GM23338 (cell line): ENCODE measurements at regions not wholly inside any gene's neighbourhood (a gene's known extent, or its start where the extent isn't known, plus 50 kb on each side); places are given as distances from the start of the nearest gene placed in this dataset.
A peak's percentile ranks its signal among the peaks of the same experiment; 100 is the strongest.

Experiments
- ATAC-seq: fragments of 200-7000 bp; cut with Tn5 transposase; 3 replicates; pipeline ENCODE4 v1.9.1; 2020
- DNase-seq: peaks from one replicate; pipeline ENCODE4 v3.0.0-alpha.2; 2015; ENCODE audit warnings: low spot score
- H2AFZ ChIP-seq: fragments of 200-600 bp; sonication (generic); 2 replicates; pipeline ENCODE4 v1.8.0; 2016; ENCODE audit warnings: antibody characterized with exemption, mild to moderate bottlenecking, moderate library complexity
- H3F3A ChIP-seq: fragments of 200-600 bp; sonication (generic); replicated peaks from 2 replicates; pipeline ENCODE4 v1.8.0; 2017; ENCODE audit warnings: antibody characterized with exemption, mixed run types, low read depth
- H3K27ac ChIP-seq: fragments of 200-600 bp; sonication (generic); 2 replicates; pipeline ENCODE4 v1.6.1; 2016; ENCODE audit warnings: low read depth
- H3K27me3 ChIP-seq: fragments of 200-600 bp; sonication (generic); 2 replicates; pipeline ENCODE4 v1.8.0; 2016; ENCODE audit warnings: mild to moderate bottlenecking, mixed run types, moderate library complexity; ENCODE audit not compliant: insufficient read depth
- H3K36me3 ChIP-seq: fragments of 200-600 bp; sonication (generic); 2 replicates; pipeline ENCODE4 v1.8.0; 2016; ENCODE audit warnings: mild to moderate bottlenecking; ENCODE audit not compliant: insufficient read depth
- H3K4me1 ChIP-seq: fragments of 200-600 bp; sonication (generic); 2 replicates; pipeline ENCODE4 v1.8.0; 2016; ENCODE audit warnings: mild to moderate bottlenecking, moderate library complexity; ENCODE audit not compliant: insufficient read depth
- H3K4me2 ChIP-seq: fragments of 200-600 bp; sonication (generic); 2 replicates; pipeline ENCODE4 v1.7.1; 2017; ENCODE audit warnings: mixed run types
- H3K4me3 ChIP-seq: fragments of 200-600 bp; sonication (generic); 2 replicates; pipeline ENCODE4 v1.6.1; 2016; ENCODE audit warnings: mixed run types
- H3K79me2 ChIP-seq: fragments of 200-600 bp; sonication (generic); replicated peaks from 2 replicates; pipeline ENCODE4 v1.8.0; 2017; ENCODE audit warnings: mild to moderate bottlenecking; ENCODE audit not compliant: insufficient read depth
- H3K9me2 ChIP-seq: fragments of 200-600 bp; sonication (generic); 2 replicates; pipeline ENCODE4 v1.8.0; 2017; ENCODE audit not compliant: insufficient read depth
- H4K20me1 ChIP-seq: fragments of 200-600 bp; sonication (generic); replicated peaks from 2 replicates; pipeline ENCODE4 v1.8.0; 2017; ENCODE audit warnings: mild to moderate bottlenecking; ENCODE audit not compliant: insufficient read depth
- H3K27ac Mint-ChIP-seq: 2 replicates; pipeline ENCODE4 v1.8.0; 2020; ENCODE audit warnings: inconsistent platforms, mild to moderate bottlenecking, moderate library complexity, mixed read lengths
- H3K27me3 Mint-ChIP-seq: 3 replicates; pipeline ENCODE4 v1.8.0; 2022; ENCODE audit warnings: low read depth, mild to moderate bottlenecking, moderate library complexity, mixed read lengths, inconsistent platforms; ENCODE audit not compliant: insufficient read depth, poor library complexity
- H3K36me3 Mint-ChIP-seq: 3 replicates; pipeline ENCODE4 v1.8.0; 2021; ENCODE audit warnings: low read depth, mild to moderate bottlenecking, inconsistent platforms, moderate library complexity, mixed read lengths
- H3K4me1 Mint-ChIP-seq: 3 replicates; pipeline ENCODE4 v1.8.0; 2020; ENCODE audit warnings: mild to moderate bottlenecking, inconsistent platforms, mixed read lengths
- H3K4me3 Mint-ChIP-seq: 3 replicates; pipeline ENCODE4 v1.8.0; 2021; ENCODE audit warnings: moderate library complexity, mild to moderate bottlenecking, inconsistent platforms, mixed read lengths
- H3K9me3 Mint-ChIP-seq: 3 replicates; pipeline ENCODE4 v1.8.0; 2020; ENCODE audit warnings: moderate library complexity, mild to moderate bottlenecking, inconsistent platforms, mixed read lengths
- CREB1 ChIP-seq: fragments of 250-450 bp; sonication (Bioruptor Pico); IDR thresholded peaks from 2 replicates; pipeline ENCODE4 v1.5.0; 2020; ENCODE audit warnings: low read depth, mild to moderate bottlenecking, moderate library complexity
- CTCF ChIP-seq, 2 experiments: fragments of 200-600 bp in 1 of 2; sonication (generic) in 1 of 2; conservative IDR thresholded peaks; 2 replicates each; pipeline versions ENCODE4 v1.5.1 to v1.6.1; 2016 to 2017; ENCODE audit warnings: antibody characterized with exemption in 2 of 2, low read depth in 2 of 2, mild to moderate bottlenecking in 2 of 2, moderate library complexity in 1 of 2
- ETS1 ChIP-seq: IDR thresholded peaks from 2 replicates; pipeline ENCODE4 v1.6.1; 2016; ENCODE audit warnings: antibody characterized with exemption
- EZH2 ChIP-seq: fragments of 200-600 bp; sonication (generic); IDR thresholded peaks from one replicate; pipeline ENCODE4 v1.8.0; 2017; ENCODE audit warnings: antibody characterized with exemption, mild to moderate bottlenecking, low read depth; ENCODE audit not compliant: unreplicated experiment
- EZH2phosphoT487 ChIP-seq: fragments of 200-600 bp; sonication (generic); IDR thresholded peaks from one replicate; pipeline ENCODE4 v1.8.1; 2018; ENCODE audit warnings: antibody characterized with exemption; ENCODE audit not compliant: unreplicated experiment
- JUNB ChIP-seq: IDR thresholded peaks from one replicate; pipeline ENCODE4 v1.6.1; 2016; ENCODE audit warnings: antibody characterized with exemption; ENCODE audit not compliant: unreplicated experiment
- NANOG ChIP-seq: IDR thresholded peaks from 2 replicates; pipeline ENCODE4 v1.6.1; 2016; ENCODE audit warnings: antibody characterized with exemption, borderline replicate concordance
- POLR2AphosphoS5 ChIP-seq: IDR thresholded peaks from 2 replicates; pipeline ENCODE4 v1.6.1; 2016; ENCODE audit warnings: antibody characterized with exemption, low read depth
- REST ChIP-seq: IDR thresholded peaks from one replicate; pipeline ENCODE4 v1.6.1; 2018; ENCODE audit warnings: antibody characterized with exemption; ENCODE audit not compliant: unreplicated experiment
- STAT1 ChIP-seq: IDR thresholded peaks from one replicate; pipeline ENCODE4 v1.6.1; 2016; ENCODE audit warnings: antibody characterized with exemption; ENCODE audit not compliant: unreplicated experiment
- ZNF114 ChIP-seq: fragments of 250-450 bp; sonication (Bioruptor Pico); IDR thresholded peaks from 2 replicates; pipeline ENCODE4 v1.5.0; 2020; ENCODE audit warnings: mild to moderate bottlenecking, moderate library complexity
- ZNF331 ChIP-seq: fragments of 250-450 bp; sonication (Bioruptor Pico); IDR thresholded peaks from 2 replicates; pipeline ENCODE4 v1.5.0; 2020; ENCODE audit warnings: low read depth, mild to moderate bottlenecking, moderate library complexity
- ZNF462 ChIP-seq: fragments of 250-450 bp; sonication (Bioruptor Pico); IDR thresholded peaks from 2 replicates; pipeline ENCODE4 v1.5.0; 2020; ENCODE audit warnings: mild to moderate bottlenecking, moderate library complexity

- no peaks in the 10 kb centered on the region for H3K36me3 Mint-ChIP-seq
These were observed 78.5 kb upstream of the PDE4D start for GRCh38 chr5:59972043-59972442.

More at GRCh38 chr5:59972043-59972442, 78.5 kb upstream of the PDE4D start:
- Mint-ChIP-seq H3K9me3 (no peaks in the 10 kb centered on the region), H3K4me3 (no peak overlapping the region), H3K27me3 (no peaks in the 10 kb centered on the region), H3K27ac (no peak overlapping the region), H3K4me1 (no peaks in the 10 kb centered on the region)
- H3K27ac ChIP-seq, result no peak overlapping the region
- H4K20me1 ChIP-seq, result no peaks in the 10 kb centered on the region
- no peaks in the 10 kb centered on the region for H3K79me2 ChIP-seq
- H3K36me3 ChIP-seq, result no peaks in the 10 kb centered on the region; the same call in 1 of the 2 replicates
- H2AFZ ChIP-seq, result no peak overlapping the region
- DNase-seq, result no peak
- H3F3A ChIP-seq, result no peaks in the 10 kb centered on the region
- no peak overlapping the region for H3K4me2 ChIP-seq
- H3K4me3 ChIP-seq, result no peak overlapping the region
- TF ChIP-seq EZH2 (no peak), ZNF462 (CRISPR knock-in tag) (no peak), STAT1 (no peak), POLR2AphosphoS5 (no peak), NANOG (no peak), EZH2phosphoT487 (no peak), REST (no peak), JUNB (no peak), ETS1 (no peak), ZNF114 (CRISPR knock-in tag) (no peak), CREB1 (CRISPR knock-in tag) (no peak), CTCF (conservative IDR thresholded peaks at IDR 0.05; ENCODE audit: low read depth in 2 of 2) (no peak), ZNF331 (CRISPR knock-in tag) (no peak)
- peaks cover 12% of the 10 kb centered on the region; the same call in 1 of the 2 replicates for H3K9me2 ChIP-seq
- peak; percentile 50 for ATAC-seq
- H3K27me3 ChIP-seq, result no peaks in the 10 kb centered on the region
- no peaks in the 10 kb centered on the region for H3K4me1 ChIP-seq
